H1 (cell line): ENCODE measurements at regions not wholly inside any gene's neighbourhood (a gene's known extent, or its start where the extent isn't known, plus 50 kb on each side); places are given as distances from the start of the nearest gene placed in this dataset.

Experiments
- CTCF ChIA-PET: fragments of 300-600 bp; sonication (Branson Sonifier 250); formaldehyde crosslinking; loops from one replicate; lab custom pipeline; 2021; ENCODE audit not compliant: partially characterized antibody; lab: Charles Lee
- POLR2A ChIA-PET: fragments of 300-600 bp; sonication (Branson Sonifier 250); formaldehyde crosslinking; loops from one replicate; lab custom pipeline; 2021; ENCODE audit warnings: inconsistent platforms; ENCODE audit not compliant: partially characterized antibody; lab: Charles Lee
- DNase-seq, 2 experiments: peaks; one replicate each; pipeline versions ENCODE4 v3.0.0 to v3.0.0-alpha.2; 2010 to 2022; ENCODE audit warnings: low spot score in 2 of 2, low read depth in 1 of 2, mixed read lengths in 1 of 2
- FAIRE-seq: peaks from 2 replicates; lab custom pipeline; 2011; peaks lifted over from hg19 to GRCh38; lab: Jason Lieb, UNC
- H2AFZ ChIP-seq: 2 replicates; pipeline ENCODE4 v1.8.1; 2012; ENCODE audit warnings: low read length, inconsistent platforms
- H2AK5ac ChIP-seq: 2 replicates; pipeline ENCODE4 v1.6.1; 2013; ENCODE audit warnings: low read depth, low read length
- H2BK120ac ChIP-seq: replicated peaks from 2 replicates; pipeline ENCODE3; 2013; ENCODE audit warnings: low read depth, low read length, inconsistent platforms
- H2BK12ac ChIP-seq: 2 replicates; pipeline ENCODE4 v1.6.1; 2013; ENCODE audit warnings: low read depth, low read length
- H2BK15ac ChIP-seq: 2 replicates; pipeline ENCODE4 v1.6.1; 2013; ENCODE audit warnings: low read length
- H2BK20ac ChIP-seq: 2 replicates; pipeline ENCODE4 v1.6.1; 2013; ENCODE audit warnings: low read length
- H2BK5ac ChIP-seq: 2 replicates; pipeline ENCODE4 v1.6.1; 2013; ENCODE audit warnings: low read depth, low read length
- H3K14ac ChIP-seq: 2 replicates; pipeline ENCODE4 v1.6.1; 2013; ENCODE audit warnings: inconsistent platforms; ENCODE audit not compliant: insufficient read length
- H3K18ac ChIP-seq: 2 replicates; pipeline ENCODE4 v1.6.1; 2013; ENCODE audit warnings: low read length; ENCODE audit errors: extremely low read depth
- H3K23ac ChIP-seq: 2 replicates; pipeline ENCODE4 v1.6.1; 2013; ENCODE audit warnings: inconsistent platforms; ENCODE audit not compliant: insufficient read length
- H3K23me2 ChIP-seq: 2 replicates; pipeline ENCODE4 v1.6.1; 2013; ENCODE audit warnings: low read depth, low read length
- H3K27ac ChIP-seq: 2 replicates; pipeline ENCODE4 v1.6.1; 2011; ENCODE audit warnings: low read depth, low read length, inconsistent platforms
- H3K27me3 ChIP-seq, 4 experiments: replicated peaks in 1 of 4; 1 replicate in 1 of 4; 2 replicates in 3 of 4; pipeline versions ENCODE4 v1.6.1 to v1.8.1; 2011 to 2013; ENCODE audit warnings: low read length in 3 of 4, mild to moderate bottlenecking in 3 of 4, inconsistent platforms in 2 of 4, mixed read lengths in 2 of 4, moderate library complexity in 1 of 4; ENCODE audit not compliant: control insufficient read depth in 3 of 4, insufficient read depth in 3 of 4; ENCODE audit errors: extremely low read depth in 1 of 4
- H3K36me3 ChIP-seq, 4 experiments: 2 replicates each; pipeline versions ENCODE4 v1.6.1 to v1.8.1; 2011 to 2013; ENCODE audit warnings: mild to moderate bottlenecking in 4 of 4, low read length in 3 of 4, moderate library complexity in 2 of 4, control low read depth in 1 of 4, inconsistent platforms in 1 of 4; ENCODE audit not compliant: insufficient read depth in 4 of 4, control insufficient read depth in 2 of 4
- H3K4ac ChIP-seq: replicated peaks from 2 replicates; pipeline ENCODE3; 2013; ENCODE audit warnings: low read length, low read depth, mixed read lengths, inconsistent platforms; ENCODE audit not compliant: insufficient read length
- H3K4me1 ChIP-seq, 4 experiments: replicated peaks in 1 of 4; 1 replicate in 1 of 4; 2 replicates in 3 of 4; pipeline versions ENCODE4 v1.6.1 to v1.8.1; 2011 to 2013; ENCODE audit warnings: low read length in 3 of 4, inconsistent platforms in 2 of 4, mixed read lengths in 1 of 4; ENCODE audit not compliant: insufficient read depth in 4 of 4, control insufficient read depth in 3 of 4
- H3K4me2 ChIP-seq, 2 experiments: 2 replicates each; pipeline versions ENCODE4 v1.6.1 to v1.8.1; 2011 to 2013; ENCODE audit warnings: low read depth in 2 of 2, low read length in 2 of 2, control low read depth in 1 of 2, inconsistent platforms in 1 of 2, mild to moderate bottlenecking in 1 of 2; ENCODE audit not compliant: insufficient read depth in 1 of 2
- H3K4me3 ChIP-seq, 4 experiments: fragments of 200-600, 300-600 bp in 1 of 4; sonication (generic), shearing (Covaris generic), sonication (Bioruptor Twin) in 1 of 4; 2 replicates each; pipeline versions ENCODE4 v1.5.1 to v1.8.1; 2011 to 2016; ENCODE audit warnings: low read length in 4 of 4, low read depth in 3 of 4, control low read depth in 2 of 4, inconsistent platforms in 2 of 4, mild to moderate bottlenecking in 2 of 4, mixed read lengths in 1 of 4, moderate library complexity in 1 of 4; ENCODE audit not compliant: insufficient read depth in 2 of 4; ENCODE audit errors: extremely low read depth in 1 of 4
- H3K56ac ChIP-seq: replicated peaks from 2 replicates; pipeline ENCODE3; 2013; ENCODE audit warnings: low read depth, mild to moderate bottlenecking, mixed read lengths, low read length, inconsistent platforms; ENCODE audit not compliant: insufficient read length
- H3K79me1 ChIP-seq: 2 replicates; pipeline ENCODE4 v1.6.1; 2013; ENCODE audit warnings: low read depth, low read length, control low read depth
- H3K79me2 ChIP-seq, 2 experiments: 2 replicates each; pipeline versions ENCODE4 v1.6.1 to v1.8.1; 2012 to 2013; ENCODE audit warnings: low read length in 2 of 2, mild to moderate bottlenecking in 2 of 2, inconsistent platforms in 1 of 2; ENCODE audit not compliant: insufficient read depth in 2 of 2, control insufficient read depth in 1 of 2
- H3K9ac ChIP-seq, 4 experiments: replicated peaks in 1 of 4; 1 replicate in 1 of 4; 2 replicates in 3 of 4; pipeline versions ENCODE4 v1.6.1 to v1.8.1; 2011 to 2013; ENCODE audit warnings: low read depth in 3 of 4, low read length in 3 of 4, control low read depth in 2 of 4, mild to moderate bottlenecking in 2 of 4, moderate library complexity in 2 of 4, inconsistent platforms in 1 of 4; ENCODE audit errors: extremely low read depth in 1 of 4
- H3K9me3 ChIP-seq, 2 experiments: 2 replicates each; pipeline versions ENCODE4 v1.6.1 to v1.8.1; 2012 to 2013; ENCODE audit warnings: mild to moderate bottlenecking in 2 of 2, moderate library complexity in 2 of 2, control low read depth in 1 of 2, inconsistent platforms in 1 of 2, low read depth in 1 of 2, low read length in 1 of 2, mixed read lengths in 1 of 2; ENCODE audit not compliant: insufficient read depth in 2 of 2
- H4K20me1 ChIP-seq, 2 experiments: replicated peaks in 1 of 2; 2 replicates each; pipeline versions ENCODE3 to v1.8.1; 2011 to 2013; ENCODE audit warnings: inconsistent platforms in 2 of 2, low read length in 2 of 2, mild to moderate bottlenecking in 1 of 2; ENCODE audit not compliant: insufficient read depth in 2 of 2, control insufficient read depth in 1 of 2
- H4K5ac ChIP-seq: 2 replicates; pipeline ENCODE4 v1.6.1; 2013; ENCODE audit warnings: low read length, low read depth, mixed read lengths, inconsistent platforms; ENCODE audit not compliant: insufficient read length
- H4K8ac ChIP-seq: 2 replicates; pipeline ENCODE4 v1.8.0; 2013; ENCODE audit warnings: mild to moderate bottlenecking, moderate library complexity, low read length, inconsistent platforms; ENCODE audit not compliant: insufficient read depth; ENCODE audit errors: extremely low read depth
- H4K91ac ChIP-seq: replicated peaks from 2 replicates; pipeline ENCODE3; 2013; ENCODE audit warnings: low read length, mixed read lengths, inconsistent platforms; ENCODE audit not compliant: insufficient read length
- ASH2L ChIP-seq: fragments of 200-600, 300-600 bp; sonication (generic); IDR thresholded peaks from one replicate; pipeline ENCODE4 v1.7.1; 2017; ENCODE audit warnings: low read length
- BACH1 ChIP-seq: IDR thresholded peaks from 2 replicates; pipeline ENCODE4 v1.6.1; 2012; ENCODE audit warnings: low read length, improper control_type of control experiment
- CHD1 ChIP-seq: IDR thresholded peaks from 2 replicates; pipeline ENCODE4 v1.6.1; 2012; ENCODE audit warnings: low read depth, low read length, improper control_type of control experiment
- CTBP2 ChIP-seq: IDR thresholded peaks from 2 replicates; pipeline ENCODE4 v1.7.0; 2011; ENCODE audit warnings: borderline replicate concordance, mild to moderate bottlenecking, moderate library complexity, mixed read lengths, low read length; ENCODE audit not compliant: insufficient read depth, insufficient read length
- E2F6 ChIP-seq: IDR thresholded peaks from 2 replicates; pipeline ENCODE4 v1.6.1; 2012; ENCODE audit warnings: inconsistent platforms
- EZH2 ChIP-seq: fragments of 200-600 bp; sonication (generic); IDR thresholded peaks from 2 replicates; pipeline ENCODE4 v1.7.1; 2012; ENCODE audit warnings: low read depth, mild to moderate bottlenecking, moderate library complexity, low read length, inconsistent platforms; ENCODE audit not compliant: severe bottlenecking
- GTF2F1 ChIP-seq: IDR thresholded peaks from 2 replicates; pipeline ENCODE4 v1.6.1; 2012; ENCODE audit warnings: low read depth, low read length, improper control_type of control experiment, borderline replicate concordance
- KDM4A ChIP-seq: IDR thresholded peaks from one replicate; pipeline ENCODE4 v1.7.1; 2012; ENCODE audit warnings: low read depth, mild to moderate bottlenecking, moderate library complexity, low read length, inconsistent platforms; ENCODE audit not compliant: severe bottlenecking
- KDM5A ChIP-seq: fragments of 200-600 bp; IDR thresholded peaks from 2 replicates; pipeline ENCODE4 v1.7.1; 2012; ENCODE audit warnings: mild to moderate bottlenecking, low read length, inconsistent platforms, mixed read lengths
- RAD21 ChIP-seq, 2 experiments: IDR thresholded peaks in 1 of 2; conservative IDR thresholded peaks in 1 of 2; 2 replicates each; pipeline ENCODE4 v1.6.1; 2011; ENCODE audit warnings: low read depth in 2 of 2, low read length in 2 of 2, improper control_type of control experiment in 1 of 2, inconsistent platforms in 1 of 2, mild to moderate bottlenecking in 1 of 2, moderate library complexity in 1 of 2
- SAP30 ChIP-seq: fragments of 300-600 bp; sonication (generic); IDR thresholded peaks from 2 replicates; pipeline ENCODE4 v1.7.1; 2012; ENCODE audit warnings: low read length, moderate library complexity, mild to moderate bottlenecking, inconsistent platforms; ENCODE audit not compliant: insufficient read depth, insufficient replicate concordance
- SP2 ChIP-seq: IDR thresholded peaks from 2 replicates; pipeline ENCODE4 v1.6.1; 2012; ENCODE audit warnings: mild to moderate bottlenecking, low read length, inconsistent platforms
- SRF ChIP-seq: IDR thresholded peaks from 2 replicates; pipeline ENCODE4 v1.6.1; 2011; ENCODE audit warnings: mild to moderate bottlenecking, low read depth, low read length, moderate library complexity
- SUZ12 ChIP-seq: fragments of 200-600 bp; sonication (generic); IDR thresholded peaks from 2 replicates; pipeline ENCODE4 v1.6.1; 2012; ENCODE audit warnings: mild to moderate bottlenecking, inconsistent platforms, low read length, moderate library complexity, mixed read lengths
- TBP ChIP-seq: IDR thresholded peaks from 2 replicates; pipeline ENCODE4 v1.6.1; 2011; ENCODE audit warnings: low read depth, low read length, improper control_type of control experiment
- WGBS, 2 experiments: shearing (Covaris generic) in 1 of 2; methylation state at CpG; one replicate each; pipeline versions ENCODE4 v1.1.6 to v1.1.7; 2013 to 2015; ENCODE audit warnings: low lambda C conversion rate in 2 of 2, mixed read lengths in 2 of 2, inconsistent platforms in 1 of 2, low coverage in 1 of 2, missing lambda C conversion rate in 1 of 2; ENCODE audit not compliant: insufficient replicate concordance in 2 of 2, insufficient coverage in 1 of 2, insufficient read length in 1 of 2; ENCODE audit errors: extremely low coverage in 1 of 2, missing lambda C conversion rate in 1 of 2; 5-methylcytosine and 5-hydroxymethylcytosine counted together

GRCh38 chr3:11900824-11901223, 54.1 kb upstream of the TAMM41 start:
- Histone ChIP-seq H3K36me3 (no peaks in the 10 kb centered on the region), H4K91ac (no peak overlapping the region), H2BK15ac (no peak overlapping the region), H4K8ac (no peak overlapping the region), H3K18ac (no peak overlapping the region), H3K56ac (no peak overlapping the region), H2BK120ac (no peak overlapping the region), H4K5ac (no peak overlapping the region), H2AFZ (no peak overlapping the region), H3K4me3 (no peak overlapping the region), H3K14ac (no peak overlapping the region), H2AK5ac (no peak overlapping the region), H3K23me2 (no peaks in the 10 kb centered on the region), H3K4me1 (no peaks in the 10 kb centered on the region), H3K79me1 (no peaks in the 10 kb centered on the region), H2BK20ac (no peak overlapping the region), H3K4me2 (no peak overlapping the region), H3K27me3 (no peaks in the 10 kb centered on the region), H2BK5ac (no peak overlapping the region), H4K20me1 (peaks cover 0 to 1% of the 10 kb centered on the region in 2 experiments), H2BK12ac (no peak overlapping the region), H3K9ac (no peak overlapping the region), H3K4ac (no peak overlapping the region), H3K79me2 (no peaks in the 10 kb centered on the region), H3K23ac (no peak overlapping the region), H3K9me3 (no peaks in the 10 kb centered on the region), H3K27ac (no peak overlapping the region)
- FAIRE-seq (no peak), DNase-seq (no peak)
- 91% methylated on average over 10 of the region's 10 CpGs; no CpG with 5 or more reads in 1 of the 2 experiments for WGBS, 2 experiments
- ChIA-PET CTCF (no interaction called here), POLR2A (no interaction called here)
- no peak for TF ChIP-seq SP2
- TF ChIP-seq ASH2L: no peak
- TF ChIP-seq CHD1: no peak
- TF ChIP-seq KDM4A: no peak
- TF ChIP-seq CTBP2: no peak
- TF ChIP-seq SAP30: no peak
- TF ChIP-seq TBP: no peak
- no peak for TF ChIP-seq E2F6
- TF ChIP-seq EZH2: no peak
- TF ChIP-seq SRF: no peak
- TF ChIP-seq SUZ12: no peak
- no peak for TF ChIP-seq BACH1
- TF ChIP-seq RAD21 (IDR thresholded peaks at IDR 0.05 in 1 of 2, conservative IDR thresholded peaks at IDR 0.05 in 1 of 2; ENCODE audit: low read depth in 2 of 2, low read length in 2 of 2): no peak
- no peak for TF ChIP-seq GTF2F1
- TF ChIP-seq KDM5A: no peak
